ENCODE measurements at regions not wholly inside any gene's neighbourhood (a gene's known extent, or its start where the extent isn't known, plus 50 kb on each side); places are given as distances from the start of the nearest gene placed in this dataset.

- WGBS (ENCODE audit: insufficient coverage, low coverage, missing lambda C conversion rate) = 6% methylated on average over 2 of the region's 2 CpGs
- CTCF ChIA-PET (ENCODE audit: low intra/inter-chr PET ratio) = no interaction called here
- H3K9ac ChIP-seq (ENCODE audit: insufficient read depth in 1 of 2, low read depth in 2 of 2, low read length in 2 of 2) = no peak overlapping the region
- no peak for ATAC-seq
- H3K4me1 ChIP-seq (replicated peaks in 1 of 2; ENCODE audit: control insufficient read depth in 2 of 2, insufficient read depth in 2 of 2, low read length in 2 of 2) = no peaks in the 10 kb centered on the region
- FAIRE-seq = no peak
- no peaks in the 10 kb centered on the region for H3K27me3 ChIP-seq (ENCODE audit: control insufficient read depth in 2 of 2, insufficient read depth in 2 of 2, low read length in 2 of 2)
- H3K4me3 ChIP-seq = no peak overlapping the region
- DNase-seq (ENCODE audit: extremely low read depth in 1 of 4, low spot score in 3 of 4) = no peak
- H3K9me1 ChIP-seq (ENCODE audit: control insufficient read depth, insufficient read depth, low read length) = no peaks in the 10 kb centered on the region
- no peaks in the 10 kb centered on the region for H4K20me1 ChIP-seq (replicated peaks; ENCODE audit: control insufficient read depth, insufficient read depth, low read length)
- no peaks in the 10 kb centered on the region for H3K9me3 ChIP-seq (replicated peaks; ENCODE audit: control insufficient read depth, insufficient read depth, low read depth, low read length)
- BruUV-seq (replicated peaks) = no TSS peak
- POLR2A ChIA-PET = no interaction called here
- H2AFZ ChIP-seq (ENCODE audit: low read depth, low read length) = no peak overlapping the region
- intact Hi-C loops (cut with micrococcal nuclease) (no loop called here), in situ Hi-C loops (cut with MboI) (no loop called here)
- no peak overlapping the region for H3K4me2 ChIP-seq (ENCODE audit: insufficient read depth, low read length)
- H3K79me2 ChIP-seq (ENCODE audit: control insufficient read depth, insufficient read depth, low read length) = no peaks in the 10 kb centered on the region
- no peak for TF ChIP-seq DPF2 (IDR thresholded peaks at IDR 0.05)
- TF ChIP-seq CHD2 (IDR thresholded peaks at IDR 0.05; ENCODE audit: low read depth, low read length) = no peak
- TF ChIP-seq ZNF274 (IDR thresholded peaks at IDR 0.05; ENCODE audit: borderline replicate concordance, low read depth, low read length) = no peak
- no peak for TF ChIP-seq EP300 (IDR thresholded peaks at IDR 0.05; ENCODE audit: low read length)
- TF ChIP-seq VEZF1 (CRISPR knock-in tag; IDR thresholded peaks at IDR 0.05) = no peak
- TF ChIP-seq CCAR2 (IDR thresholded peaks at IDR 0.05; ENCODE audit: low read depth, low read length) = no peak
- no peak for TF ChIP-seq ZNF197 (CRISPR knock-in tag; IDR thresholded peaks at IDR 0.05; ENCODE audit: low read depth)
- TF ChIP-seq LEF1 (IDR thresholded peaks at IDR 0.05) = no peak
- no peak for TF ChIP-seq ARID3A (IDR thresholded peaks at IDR 0.05; ENCODE audit: borderline replicate concordance, low read depth, low read length)
- TF ChIP-seq ZNF583 (CRISPR knock-in tag; IDR thresholded peaks at IDR 0.05) = no peak
- no peak for TF ChIP-seq HNRNPH1 (optimal IDR thresholded peaks at IDR 0.05; ENCODE audit: low read depth, low read length)
- TF ChIP-seq CBX2 (IDR thresholded peaks at IDR 0.05; ENCODE audit: insufficient read depth, low read length, poor library complexity, severe bottlenecking) = no peak
- no peak for TF ChIP-seq KAT2B (IDR thresholded peaks at IDR 0.05; ENCODE audit: low read depth, low read length)
- TF ChIP-seq ATF4 (CRISPR knock-in tag; IDR thresholded peaks at IDR 0.05) = no peak
- no peaks in the 10 kb centered on the region for H3K36me3 ChIP-seq (ENCODE audit: control insufficient read depth, insufficient read depth, low read length)
- H3K27ac ChIP-seq (ENCODE audit: extremely low read depth, low read depth, low read length) = no peak overlapping the region
Measured at GRCh38 chr4:12973522-12973921, 510.6 kb downstream of the RAB28 start.

Measured in K562 (cell line).